ENCODE measurements at regions not wholly inside any gene's neighbourhood (a gene's known extent, or its start where the extent isn't known, plus 50 kb on each side); places are given as distances from the start of the nearest gene placed in this dataset.

DNA sequence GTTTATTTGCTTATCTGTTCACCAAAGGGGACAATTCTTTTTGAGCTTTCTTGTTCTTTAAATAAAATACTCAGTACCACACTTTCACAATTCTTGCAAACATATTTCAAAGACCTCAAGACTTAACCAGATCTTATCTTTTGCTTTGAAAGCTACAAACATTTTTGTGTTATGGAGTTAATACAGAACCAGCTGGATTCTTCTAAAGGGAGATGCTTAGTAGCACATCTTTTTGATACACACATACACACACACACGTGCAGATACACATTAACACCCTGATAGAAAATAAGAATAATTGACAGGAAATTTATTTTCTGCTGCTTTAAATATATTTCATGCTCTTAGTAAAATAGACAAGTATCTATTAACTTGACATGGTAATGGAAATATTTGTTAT, 379.1 kb downstream of the SH2D1A start:
- intact Hi-C loops (cut with DNase I; ENCODE audit: low total_unique reads), result no loop called here
- DNase-seq (ENCODE audit: low spot score in 2 of 2), result no peak
- no peak overlapping the region for H3K4me3 ChIP-seq (ENCODE audit: low read depth, poor library complexity, severe bottlenecking)
- WGBS, 2 donors, result 48 to 69% methylated on average over 1 of the region's 1 CpG
- no peak for TF ChIP-seq POLR2A (IDR thresholded peaks at IDR 0.05)
- TF ChIP-seq, protein P1, sequence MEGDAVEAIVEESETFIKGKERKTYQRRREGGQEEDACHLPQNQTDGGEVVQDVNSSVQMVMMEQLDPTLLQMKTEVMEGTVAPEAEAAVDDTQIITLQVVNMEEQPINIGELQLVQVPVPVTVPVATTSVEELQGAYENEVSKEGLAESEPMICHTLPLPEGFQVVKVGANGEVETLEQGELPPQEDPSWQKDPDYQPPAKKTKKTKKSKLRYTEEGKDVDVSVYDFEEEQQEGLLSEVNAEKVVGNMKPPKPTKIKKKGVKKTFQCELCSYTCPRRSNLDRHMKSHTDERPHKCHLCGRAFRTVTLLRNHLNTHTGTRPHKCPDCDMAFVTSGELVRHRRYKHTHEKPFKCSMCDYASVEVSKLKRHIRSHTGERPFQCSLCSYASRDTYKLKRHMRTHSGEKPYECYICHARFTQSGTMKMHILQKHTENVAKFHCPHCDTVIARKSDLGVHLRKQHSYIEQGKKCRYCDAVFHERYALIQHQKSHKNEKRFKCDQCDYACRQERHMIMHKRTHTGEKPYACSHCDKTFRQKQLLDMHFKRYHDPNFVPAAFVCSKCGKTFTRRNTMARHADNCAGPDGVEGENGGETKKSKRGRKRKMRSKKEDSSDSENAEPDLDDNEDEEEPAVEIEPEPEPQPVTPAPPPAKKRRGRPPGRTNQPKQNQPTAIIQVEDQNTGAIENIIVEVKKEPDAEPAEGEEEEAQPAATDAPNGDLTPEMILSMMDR (IDR thresholded peaks at IDR 0.05), result no peak

DNA sequence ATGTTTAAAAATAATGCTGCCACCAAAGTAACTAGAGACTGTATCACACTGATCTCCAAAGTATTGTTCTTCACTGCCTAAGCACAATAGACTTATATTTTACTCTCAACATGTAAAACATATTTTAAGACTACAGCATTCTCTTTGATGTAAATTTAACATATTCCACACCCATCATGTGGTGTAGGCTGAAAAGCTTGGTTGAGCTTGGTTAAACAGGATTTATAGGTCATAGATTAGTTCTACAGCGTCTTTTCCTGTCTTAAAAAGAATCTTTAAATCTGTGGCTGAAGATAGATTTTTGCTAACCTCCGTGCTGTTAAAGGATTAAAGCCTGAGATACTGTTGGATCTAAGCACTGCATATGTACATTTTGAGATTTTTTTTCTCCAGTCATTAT, 379.9 kb downstream of the SH2D1A start:
- TF ChIP-seq POLR2A (IDR thresholded peaks at IDR 0.05), result no peak
- TF ChIP-seq, protein P1 (IDR thresholded peaks at IDR 0.05), result no peak
- intact Hi-C loops (cut with DNase I; ENCODE audit: low total_unique reads), result no loop called here
- no peak for DNase-seq (ENCODE audit: low spot score in 2 of 2)
- no peak overlapping the region for H3K4me3 ChIP-seq (ENCODE audit: low read depth, poor library complexity, severe bottlenecking)
- 59 to 71% methylated on average over 2 of the region's 2 CpGs for WGBS, 2 donors

DNA sequence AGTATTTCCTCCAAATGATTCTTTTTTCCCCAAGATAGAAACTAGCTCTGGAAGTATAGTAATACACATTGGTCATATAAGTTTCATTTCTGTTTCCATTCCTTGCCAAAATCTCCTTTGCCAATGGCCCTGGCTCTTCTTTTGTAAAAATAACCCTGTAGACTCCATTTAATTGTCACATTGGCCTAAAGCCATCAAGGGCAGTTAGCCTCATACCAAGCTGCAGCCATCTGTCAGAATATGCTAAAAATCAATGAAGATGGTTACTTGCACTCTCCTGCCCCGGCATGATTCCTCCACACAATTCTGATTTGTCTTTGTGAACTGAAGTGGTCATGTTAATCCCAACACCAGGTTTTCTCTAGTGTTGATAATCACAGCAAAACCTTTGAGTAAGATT, 380.5 kb downstream of the SH2D1A start:
- 81 to 87% methylated on average over 1 of the region's 1 CpG for WGBS, 2 donors
- DNase-seq (ENCODE audit: low spot score in 2 of 2), result no peak
- TF ChIP-seq, protein P1 (IDR thresholded peaks at IDR 0.05), result no peak
- no peak for TF ChIP-seq POLR2A (IDR thresholded peaks at IDR 0.05)
- intact Hi-C loops (cut with DNase I; ENCODE audit: low total_unique reads), result no loop called here
- no peak overlapping the region for H3K4me3 ChIP-seq (ENCODE audit: low read depth, poor library complexity, severe bottlenecking)

DNA sequence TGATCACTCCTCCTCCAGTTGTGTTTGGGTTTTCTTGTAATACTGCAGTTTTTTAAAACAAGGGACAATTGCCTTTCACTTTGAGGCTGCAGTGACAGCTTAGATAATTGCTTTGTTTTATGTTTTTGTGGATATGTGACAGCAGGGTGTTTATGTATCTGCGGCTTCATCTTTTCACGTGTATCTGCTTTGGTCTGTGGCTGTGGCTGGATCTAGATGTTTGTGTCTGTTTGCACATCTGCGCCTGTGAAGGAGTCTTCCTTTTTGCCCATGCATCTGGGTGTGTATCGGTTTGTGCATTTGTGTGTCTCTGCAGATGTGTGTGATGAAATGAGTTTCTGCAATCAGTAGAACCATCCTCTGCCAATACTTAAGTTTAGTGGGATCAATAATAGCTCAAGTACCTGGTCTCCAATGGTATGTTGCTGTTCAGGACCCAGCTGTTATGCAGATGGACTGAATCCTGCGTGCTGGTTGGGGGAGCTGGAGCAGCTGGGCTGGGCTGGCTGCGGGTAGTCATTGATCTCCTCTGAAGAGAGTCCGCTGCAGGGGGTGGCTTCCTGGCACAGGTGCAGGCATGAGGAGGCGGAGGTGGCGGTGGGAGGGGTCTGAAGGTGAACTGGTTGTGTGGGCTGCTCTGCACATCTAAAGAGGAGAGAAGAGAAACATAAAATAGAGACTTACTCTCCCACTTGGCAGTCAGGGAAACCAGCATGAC, 390.3 kb downstream of the SH2D1A start:
- DNase-seq (ENCODE audit: low spot score in 2 of 2), result no peak
- TF ChIP-seq POLR2A (IDR thresholded peaks at IDR 0.05), result no peak
- TF ChIP-seq, protein P1 (IDR thresholded peaks at IDR 0.05), result no peak
- WGBS, 2 donors, result 52 to 54% methylated on average over 9 of the region's 9 CpGs
- intact Hi-C loops (cut with DNase I; ENCODE audit: low total_unique reads), result no loop called here
- H3K4me3 ChIP-seq (ENCODE audit: low read depth, poor library complexity, severe bottlenecking), result no peak overlapping the region

DNA sequence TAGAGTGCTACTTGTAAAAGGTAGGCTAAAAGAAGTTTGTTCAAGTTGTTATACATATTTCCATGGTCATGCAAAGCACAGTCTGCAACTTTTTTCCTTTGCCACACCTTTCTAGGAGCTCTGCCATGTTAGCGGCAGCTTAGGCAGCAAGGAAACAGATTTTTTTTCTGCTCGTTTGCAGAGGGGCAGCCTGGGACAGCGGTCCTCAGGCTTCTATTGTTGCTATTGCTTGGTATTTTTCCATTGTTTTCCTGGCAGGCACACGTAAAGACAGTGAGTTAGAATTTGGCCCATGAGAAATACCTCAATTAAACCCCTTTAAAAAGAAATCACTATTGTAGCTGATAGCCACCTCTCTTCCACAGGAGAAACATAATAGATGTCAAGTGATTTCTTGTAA, 391.4 kb downstream of the SH2D1A start:
- DNase-seq (ENCODE audit: low spot score in 2 of 2), result no peak
- intact Hi-C loops (cut with DNase I; ENCODE audit: low total_unique reads), result no loop called here
- 33 to 38% methylated on average over 4 of the region's 4 CpGs for WGBS, 2 donors
- H3K4me3 ChIP-seq (ENCODE audit: low read depth, poor library complexity, severe bottlenecking), result no peak overlapping the region
- TF ChIP-seq POLR2A (IDR thresholded peaks at IDR 0.05), result no peak
- TF ChIP-seq, protein P1 (IDR thresholded peaks at IDR 0.05), result no peak

DNA sequence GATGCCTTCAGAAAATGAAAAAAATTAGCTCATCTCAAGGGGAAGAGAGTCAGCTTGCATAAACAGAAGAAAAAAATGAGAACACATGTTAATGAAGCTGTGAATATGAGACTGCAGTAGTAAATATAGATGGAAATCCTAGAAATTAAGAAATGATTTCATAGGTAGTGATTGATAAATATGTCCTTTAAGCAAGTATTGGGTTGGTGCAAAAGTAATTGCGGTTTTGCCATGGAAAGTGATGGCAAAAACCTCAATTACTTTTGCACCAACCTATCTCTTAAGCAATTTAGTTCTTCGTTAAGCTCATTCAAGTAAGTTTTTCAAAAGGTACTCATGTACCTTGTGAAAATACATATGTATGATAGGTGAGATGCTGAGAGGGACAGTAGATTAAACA, 400.9 kb downstream of the SH2D1A start:
- intact Hi-C loops (cut with DNase I; ENCODE audit: low total_unique reads), result no loop called here
- TF ChIP-seq, protein P1 (IDR thresholded peaks at IDR 0.05), result no peak
- TF ChIP-seq POLR2A (IDR thresholded peaks at IDR 0.05), result no peak
- WGBS, 2 donors, result 72 to 92% methylated on average over 2 of the region's 2 CpGs
- no peak overlapping the region for H3K4me3 ChIP-seq (ENCODE audit: low read depth, poor library complexity, severe bottlenecking)
- DNase-seq (ENCODE audit: low spot score in 2 of 2), result no peak
